DOHH2 (cell line): ENCODE measurements at regions not wholly inside any gene's neighbourhood (a gene's known extent, or its start where the extent isn't known, plus 50 kb on each side); places are given as distances from the start of the nearest gene placed in this dataset.

ENCODE experiments used
- H3F3A ChIP-seq: fragments of 200-600 bp; sonication (generic), shearing (Covaris generic); 2 replicates; pipeline ENCODE4 v1.6.0; 2016; ENCODE audit warnings: antibody characterized with exemption, mild to moderate bottlenecking; ENCODE audit not compliant: control insufficient read depth, insufficient read depth
- H3K27ac ChIP-seq: fragments of 200-600 bp; sonication (generic); 2 replicates; pipeline ENCODE4 v1.5.1; 2014; ENCODE audit warnings: low read depth, mild to moderate bottlenecking, low read length, moderate library complexity
- H3K27me3 ChIP-seq: fragments of 200-600 bp; sonication (generic); 2 replicates; pipeline ENCODE4 v1.6.1; 2014; ENCODE audit warnings: mild to moderate bottlenecking, low read length, mixed read lengths; ENCODE audit not compliant: control insufficient read depth
- H3K36me3 ChIP-seq: fragments of 200-600 bp; sonication (generic); 2 replicates; pipeline ENCODE4 v1.6.1; 2014; ENCODE audit warnings: mild to moderate bottlenecking, low read length, moderate library complexity, mixed read lengths; ENCODE audit not compliant: control insufficient read depth
- H3K4me1 ChIP-seq: fragments of 200-600 bp; sonication (generic); 2 replicates; pipeline ENCODE4 v1.6.1; 2014; ENCODE audit warnings: mild to moderate bottlenecking, low read length, mixed read lengths; ENCODE audit not compliant: control insufficient read depth
- H3K4me2 ChIP-seq: fragments of 200-600 bp; sonication (generic); 2 replicates; pipeline ENCODE4 v1.6.0; 2014; ENCODE audit warnings: mild to moderate bottlenecking, low read length, moderate library complexity
- H3K4me3 ChIP-seq: fragments of 200-600 bp; sonication (generic); 2 replicates; pipeline ENCODE4 v1.5.1; 2014; ENCODE audit warnings: mild to moderate bottlenecking, low read length, mixed read lengths
- H3K79me2 ChIP-seq: fragments of 200-600 bp; sonication (generic); 2 replicates; pipeline ENCODE4 v1.6.1; 2014; ENCODE audit warnings: mild to moderate bottlenecking, low read length, mixed read lengths; ENCODE audit not compliant: control insufficient read depth
- H3K9me2 ChIP-seq: fragments of 200-600 bp; sonication (generic); replicated peaks from 2 replicates; pipeline ENCODE4 v1.6.1; 2014; ENCODE audit warnings: mild to moderate bottlenecking, low read length, mixed read lengths; ENCODE audit not compliant: control insufficient read depth
- H3K9me3 ChIP-seq: fragments of 200-600 bp; sonication (generic); 2 replicates; pipeline ENCODE4 v1.6.1; 2014; ENCODE audit warnings: antibody characterized with exemption, low read length, mixed read lengths; ENCODE audit not compliant: control insufficient read depth, insufficient read depth
- H4K20me1 ChIP-seq: fragments of 200-600 bp; sonication (generic); 2 replicates; pipeline ENCODE4 v1.6.0; 2014; ENCODE audit warnings: low read depth, mild to moderate bottlenecking, antibody characterized with exemption, low read length, moderate library complexity; ENCODE audit not compliant: control insufficient read depth, insufficient read depth
- EZH2phosphoT487 ChIP-seq: fragments of 200-600 bp; sonication (generic); IDR thresholded peaks from 2 replicates; pipeline ENCODE4 v1.6.1; 2017; ENCODE audit warnings: borderline replicate concordance, mild to moderate bottlenecking, antibody characterized with exemption, low read length, moderate library complexity, mixed read lengths
- TF ChIP-seq, protein P1 (sequence below): fragments of 200-600 bp; sonication (generic); IDR thresholded peaks from one replicate; pipeline ENCODE4 v1.5.1; 2014; ENCODE audit warnings: antibody characterized with exemption, mild to moderate bottlenecking, low read depth, low read length; ENCODE audit not compliant: poor library complexity, severe bottlenecking

DNA sequence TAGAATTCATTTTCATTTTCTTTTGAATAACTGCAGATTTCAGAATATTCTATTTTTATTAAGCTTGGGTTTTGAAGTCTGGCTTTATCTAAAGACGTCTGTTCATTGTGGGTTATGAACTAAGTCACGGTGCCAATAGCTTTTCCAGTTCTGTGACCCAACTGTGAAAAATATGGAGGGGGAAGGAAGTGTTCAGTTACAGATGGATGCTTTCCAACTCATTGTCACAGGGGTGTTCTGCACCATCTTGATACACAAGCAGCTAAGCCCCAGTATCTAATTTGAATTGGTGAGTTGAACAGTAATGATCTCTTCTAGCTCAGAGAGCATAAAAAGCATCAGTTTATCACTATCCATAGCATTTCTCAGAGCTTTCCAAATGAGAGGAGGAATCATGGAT, 710.6 kb downstream of the EDEM1 start:
- no peak for TF ChIP-seq EZH2phosphoT487
- TF ChIP-seq, protein P1, sequence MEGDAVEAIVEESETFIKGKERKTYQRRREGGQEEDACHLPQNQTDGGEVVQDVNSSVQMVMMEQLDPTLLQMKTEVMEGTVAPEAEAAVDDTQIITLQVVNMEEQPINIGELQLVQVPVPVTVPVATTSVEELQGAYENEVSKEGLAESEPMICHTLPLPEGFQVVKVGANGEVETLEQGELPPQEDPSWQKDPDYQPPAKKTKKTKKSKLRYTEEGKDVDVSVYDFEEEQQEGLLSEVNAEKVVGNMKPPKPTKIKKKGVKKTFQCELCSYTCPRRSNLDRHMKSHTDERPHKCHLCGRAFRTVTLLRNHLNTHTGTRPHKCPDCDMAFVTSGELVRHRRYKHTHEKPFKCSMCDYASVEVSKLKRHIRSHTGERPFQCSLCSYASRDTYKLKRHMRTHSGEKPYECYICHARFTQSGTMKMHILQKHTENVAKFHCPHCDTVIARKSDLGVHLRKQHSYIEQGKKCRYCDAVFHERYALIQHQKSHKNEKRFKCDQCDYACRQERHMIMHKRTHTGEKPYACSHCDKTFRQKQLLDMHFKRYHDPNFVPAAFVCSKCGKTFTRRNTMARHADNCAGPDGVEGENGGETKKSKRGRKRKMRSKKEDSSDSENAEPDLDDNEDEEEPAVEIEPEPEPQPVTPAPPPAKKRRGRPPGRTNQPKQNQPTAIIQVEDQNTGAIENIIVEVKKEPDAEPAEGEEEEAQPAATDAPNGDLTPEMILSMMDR: no peak
- H3K4me1 ChIP-seq: no peaks in the 10 kb centered on the region
- H3F3A ChIP-seq: no peaks in the 10 kb centered on the region

GRCh38 chr3:5899014-5899761, 711.7 kb downstream of the EDEM1 start:
- Histone ChIP-seq H3F3A (no peaks in the 10 kb centered on the region), H3K9me2 (no peaks in the 10 kb centered on the region), H4K20me1 (no peaks in the 10 kb centered on the region), H3K9me3 (no peaks in the 10 kb centered on the region), H3K4me1 (no peaks in the 10 kb centered on the region), H3K36me3 (no peaks in the 10 kb centered on the region), H3K27me3 (no peaks in the 10 kb centered on the region), H3K27ac (no peak overlapping the region), H3K4me3 (no peak overlapping the region), H3K4me2 (no peak overlapping the region), H3K79me2 (no peaks in the 10 kb centered on the region)
- TF ChIP-seq, protein P1: no peak
- TF ChIP-seq EZH2phosphoT487: no peak

More for the DNA sequence above, 710.6 kb downstream of the EDEM1 start:
- Histone ChIP-seq H3K4me3 (no peak overlapping the region), H3K4me2 (no peak overlapping the region), H3K9me2 (no peaks in the 10 kb centered on the region), H3K27ac (no peak overlapping the region), H3K9me3 (no peaks in the 10 kb centered on the region), H4K20me1 (no peaks in the 10 kb centered on the region), H3K36me3 (no peaks in the 10 kb centered on the region), H3K79me2 (no peaks in the 10 kb centered on the region), H3K27me3 (no peaks in the 10 kb centered on the region)

DNA sequence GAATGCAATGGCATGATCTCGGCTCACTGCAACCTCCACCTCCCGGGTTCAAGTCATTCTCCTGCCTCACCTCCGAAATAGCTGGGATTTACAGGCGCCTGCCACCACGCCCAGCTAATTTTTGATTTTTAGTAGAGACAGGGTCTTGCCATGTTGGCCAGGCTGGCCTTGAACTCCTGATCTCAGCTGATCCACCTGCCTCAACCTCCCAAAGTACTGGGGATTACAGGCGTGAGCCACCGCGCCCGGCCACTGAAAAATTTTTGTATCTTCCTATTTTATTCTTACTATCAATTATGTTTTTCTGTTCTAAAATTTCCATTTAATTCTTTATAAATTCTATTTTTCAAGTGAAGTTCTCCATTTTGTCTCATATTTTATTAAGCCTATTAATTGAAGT, 730.4 kb downstream of the EDEM1 start:
- no peak overlapping the region for H3K4me2 ChIP-seq
- H3K4me1 ChIP-seq: no peaks in the 10 kb centered on the region
- H3K9me2 ChIP-seq: no peaks in the 10 kb centered on the region
- H3K27me3 ChIP-seq: no peaks in the 10 kb centered on the region
- no peaks in the 10 kb centered on the region for H3K79me2 ChIP-seq
- H3K36me3 ChIP-seq: no peaks in the 10 kb centered on the region
- H4K20me1 ChIP-seq: no peaks in the 10 kb centered on the region
- no peak overlapping the region for H3K4me3 ChIP-seq
- no peaks in the 10 kb centered on the region for H3F3A ChIP-seq
- TF ChIP-seq, protein P1: no peak
- no peak for TF ChIP-seq EZH2phosphoT487
- no peak overlapping the region for H3K27ac ChIP-seq
- no peaks in the 10 kb centered on the region for H3K9me3 ChIP-seq
